Transverse colon (tissue), 4 donors: ENCODE measurements at regions not wholly inside any gene's neighbourhood (a gene's known extent, or its start where the extent isn't known, plus 50 kb on each side); places are given as distances from the start of the nearest gene placed in this dataset.
"Not testable (repeated sequence)": the region's sequence is repeated elsewhere in the genome, so short reads cannot be mapped to it uniquely, and the experiment has no call there.

Source experiments
- DNase-seq: peaks from one replicate; pipeline ENCODE4 v3.0.0-alpha.2; 2019
- H3K27ac ChIP-seq, 4 donors: fragments of 200-600 bp; sonication (generic); 2 replicates each; pipeline ENCODE4 v1.5.1; 2016 to 2018; ENCODE audit warnings: inconsistent platforms in 4 of 4
- H3K27me3 ChIP-seq: fragments of 200-600 bp; sonication (generic); 2 replicates; pipeline ENCODE4 v1.5.1; 2017; ENCODE audit warnings: inconsistent platforms
- H3K36me3 ChIP-seq, 4 donors: fragments of 200-600 bp; sonication (generic); 2 replicates each; pipeline ENCODE4 v1.5.1; 2017 to 2019; ENCODE audit warnings: inconsistent platforms in 4 of 4
- H3K4me1 ChIP-seq, 4 donors: fragments of 200-600 bp; sonication (generic); 2 replicates each; pipeline ENCODE4 v1.5.1; 2017 to 2020; ENCODE audit warnings: inconsistent platforms in 4 of 4
- H3K4me3 ChIP-seq, 4 donors: fragments of 200-600 bp; sonication (generic); 1 replicate in 1 of 4; 2 replicates in 3 of 4; pipeline versions ENCODE4 v1.5.1 to v1.6.1; 2017 to 2019; ENCODE audit warnings: inconsistent platforms in 4 of 4
- H3K9me3 ChIP-seq, 2 donors: fragments of 200-600 bp; sonication (generic); 2 replicates each; pipeline ENCODE4 v1.5.1; 2017 to 2019; ENCODE audit warnings: inconsistent platforms in 2 of 2
- CTCF ChIP-seq, 5 experiments: fragments of 200-600 bp in 3 of 5; fragments of 450-650 bp in 2 of 5; sonication (generic) in 3 of 5; IDR thresholded peaks; 1 replicate in 2 of 5; 2 replicates in 3 of 5; pipeline ENCODE4 v1.5.1; 2016 to 2017; ENCODE audit warnings: antibody characterized with exemption in 5 of 5, inconsistent platforms in 3 of 5, mild to moderate bottlenecking in 2 of 5, moderate library complexity in 1 of 5
- EP300 ChIP-seq: sonication (generic); formaldehyde crosslinking; IDR thresholded peaks from one replicate; pipeline ENCODE4 v1.6.1; 2017; ENCODE audit warnings: antibody characterized with exemption, low read depth
- POLR2A ChIP-seq: fragments of 450-650 bp; IDR thresholded peaks from one replicate; pipeline ENCODE4 v1.6.1; 2016; ENCODE audit warnings: antibody characterized with exemption, mild to moderate bottlenecking, moderate library complexity
- POLR2AphosphoS5 ChIP-seq, 3 donors: sonication (generic); formaldehyde crosslinking; IDR thresholded peaks; one replicate each; pipeline ENCODE4 v1.6.1; 2016; ENCODE audit warnings: antibody characterized with exemption in 3 of 3
- WGBS, 2 donors: methylation state at CpG; one replicate each; pipeline ENCODE4 v1.1.5; 2018; ENCODE audit warnings: low coverage in 1 of 2; 5-methylcytosine and 5-hydroxymethylcytosine counted together
- in situ Hi-C, 4 donors: fragments of 200-750 bp; cut with MboI; loops; one replicate each; pipeline versions ENCODE4 v1.15.0 to v1.15.1; 2017; ENCODE audit warnings: low sequenced_read_pairs in 3 of 4, low pct_ligation_motif_present in 1 of 4, low pct_unique_long_range_greater_than_20kb in 1 of 4
- intact Hi-C: fragments of 100-400 bp; cut with DNase I; formaldehyde crosslinking; loops from one replicate; pipeline ENCODE4 v1.15.1; 2023; ENCODE audit warnings: low total_unique reads

DNA sequence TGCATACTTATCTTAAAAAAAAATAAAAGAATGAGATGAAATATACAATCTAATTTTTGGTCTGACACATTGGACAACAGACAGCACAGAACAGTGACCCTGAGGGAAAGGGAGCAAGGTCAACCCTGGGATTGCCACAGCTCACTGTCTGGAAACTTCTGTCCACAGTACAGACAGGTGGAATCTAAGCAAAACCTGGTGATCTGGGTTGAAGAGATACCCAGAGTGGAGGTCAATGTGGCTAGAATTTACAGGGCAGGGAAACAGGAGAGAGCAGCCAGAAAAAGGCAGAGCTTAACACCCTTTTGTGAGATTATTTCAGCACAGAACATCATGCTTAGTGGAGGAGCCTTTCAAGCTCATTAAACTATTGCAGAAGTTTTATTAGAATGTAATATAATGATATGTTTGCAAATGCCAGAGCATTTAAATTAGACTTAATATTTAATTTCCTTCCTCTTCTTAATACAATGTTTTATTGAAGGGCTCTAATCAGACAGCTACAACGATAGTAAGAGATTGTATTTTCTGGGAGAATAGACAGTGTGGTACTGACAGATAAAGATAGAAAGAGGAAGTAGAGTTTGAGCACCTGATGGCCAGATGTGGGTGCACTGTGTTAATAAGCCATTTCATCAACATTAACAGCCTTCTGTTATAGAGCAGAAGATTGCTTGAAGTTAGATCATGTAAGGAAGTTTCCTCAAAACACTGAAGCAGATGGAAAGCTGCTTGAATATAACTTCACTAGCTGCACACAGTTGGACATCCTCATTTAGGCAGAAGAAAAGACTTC, 309.4 kb downstream of the HGF start:
- DNase-seq: no peak
- H3K9me3 ChIP-seq: no peaks in the 10 kb centered on the region
- no peaks in the 10 kb centered on the region for H3K36me3 ChIP-seq
- in situ Hi-C loops (loop anchor here (25.0 kb wide), 2 partner anchors 548 to 773 kb away; partner anchors contain the start of gene SEMA3C (in 4 of the 4)), intact Hi-C loops (loop anchor here (10.0 kb wide), 1 partner anchor 756 kb away; no protein-coding TSS in a partner anchor)
- H3K4me3 ChIP-seq: no peak overlapping the region
- whole genome bisulfite sequencing, 2 donors: 45 to 55% methylated on average over 1 of the region's 1 CpG
- H3K27ac ChIP-seq: no peak overlapping the region
- no peaks in the 10 kb centered on the region for H3K4me1 ChIP-seq
- TF ChIP-seq EP300 (no peak), POLR2AphosphoS5 (IDR thresholded peaks at IDR 0.05) (no peak), CTCF (IDR thresholded peaks at IDR 0.05) (no peak), POLR2A (no peak)
- no peaks in the 10 kb centered on the region for H3K27me3 ChIP-seq

GRCh38 chr7:81459485-81459884, 310.4 kb downstream of the HGF start:
- in situ Hi-C loops: loop anchor here (25.0 kb wide), 2 partner anchors 547 to 772 kb away; partner anchors contain the start of gene SEMA3C (in 4 of the 4)
- Histone ChIP-seq H3K4me1 (no peaks in the 10 kb centered on the region), H3K27ac (no peak overlapping the region), H3K9me3 (no peaks in the 10 kb centered on the region), H3K27me3 (no peaks in the 10 kb centered on the region), H3K4me3 (no peak overlapping the region), H3K36me3 (no peaks in the 10 kb centered on the region)
- TF ChIP-seq CTCF (IDR thresholded peaks at IDR 0.05): no peak
- TF ChIP-seq EP300: no peak
- TF ChIP-seq POLR2A: no peak
- TF ChIP-seq POLR2AphosphoS5 (IDR thresholded peaks at IDR 0.05): no peak
- 84 to 91% methylated on average over 2 of the region's 2 CpGs for WGBS, 2 donors
- DNase-seq: no peak
- intact Hi-C loops: no loop called here

DNA sequence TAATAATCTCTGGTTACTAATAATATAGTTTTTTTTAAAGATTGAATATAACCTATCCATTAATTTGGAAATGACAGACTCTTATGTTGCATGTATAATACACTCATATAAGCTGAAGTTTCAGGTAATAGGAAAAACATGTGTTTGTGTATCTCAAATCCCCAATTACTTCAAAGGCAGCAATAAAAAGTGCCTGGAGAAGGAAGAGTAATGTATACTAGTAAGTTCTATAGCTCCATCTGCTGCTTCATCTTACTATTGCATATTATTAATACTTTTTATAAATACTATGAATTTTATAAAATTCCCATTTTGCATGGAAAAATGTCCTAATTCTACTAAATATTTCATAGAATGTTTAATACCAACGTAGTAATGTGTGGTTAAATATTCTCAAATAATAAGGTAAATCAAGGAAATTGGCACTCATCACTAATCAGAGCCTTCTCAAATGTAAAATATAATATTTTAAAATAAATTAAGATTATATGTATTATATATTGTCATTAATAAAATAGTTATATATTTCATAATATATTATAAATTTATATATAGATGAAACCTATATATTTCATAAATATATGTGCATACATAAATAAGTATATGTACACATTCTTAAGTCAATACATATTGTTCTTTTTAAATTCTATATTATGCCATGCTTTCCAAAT, 311.9 kb downstream of the HGF start:
- Histone ChIP-seq H3K4me3 (no peak overlapping the region), H3K27me3 (no peaks in the 10 kb centered on the region), H3K4me1 (no peaks in the 10 kb centered on the region), H3K27ac (no peak overlapping the region), H3K36me3 (no peaks in the 10 kb centered on the region), H3K9me3 (no peaks in the 10 kb centered on the region)
- intact Hi-C loops (no loop called here), in situ Hi-C loops (loop anchor here (25.0 kb wide), 2 partner anchors 546 to 771 kb away; partner anchors contain the start of gene SEMA3C (in 4 of the 4))
- 44 to 47% methylated on average over 1 of the region's 1 CpG for WGBS, 2 donors
- TF ChIP-seq CTCF (IDR thresholded peaks at IDR 0.05): peak; percentile 30 to 41 (median 34)
- TF ChIP-seq POLR2A: no peak
- DNase-seq: no peak

- in situ Hi-C loops: loop anchor here (25.0 kb wide), 2 partner anchors 541 to 766 kb away; partner anchors contain the start of gene SEMA3C (in 4 of the 4)
- intact Hi-C loops, H3K27me3 ChIP-seq, DNase-seq, H3K36me3 ChIP-seq, H3K9me3 ChIP-seq, H3K4me3 ChIP-seq, H3K4me1 ChIP-seq, H3K27ac ChIP-seq: not testable (repeated sequence)
Observed at GRCh38 chr7:81453770-81454169, 316.1 kb downstream of the HGF start.
